Central memory CD8-positive, alpha-beta T cell (primary cell): ENCODE measurements at regions not wholly inside any gene's neighbourhood (a gene's known extent, or its start where the extent isn't known, plus 50 kb on each side); places are given as distances from the start of the nearest gene placed in this dataset.
"Not testable (repeated sequence)": the region's sequence is repeated elsewhere in the genome, so short reads cannot be mapped to it uniquely, and the experiment has no call there.

Experiments used
- ATAC-seq: fragments of 150-1000 bp; cut with Tn5 transposase; replicated peaks from 2 replicates; pipeline ENCODE4 v1.10.0; 2022; ENCODE audit warnings: mild to moderate bottlenecking, moderate FRiP score, moderate number of reproducible peaks; ENCODE audit not compliant: poor library complexity, severe bottlenecking; ENCODE audit errors: extremely low read depth
- DNase-seq, 2 donors: peaks; one replicate each; pipeline ENCODE4 v3.0.0; 2021; ENCODE audit warnings: low spot score in 2 of 2
- H3K27ac Mint-ChIP-seq: one replicate; pipeline ENCODE4 v1.8.0; 2022; ENCODE audit warnings: low read depth, mild to moderate bottlenecking, moderate library complexity, mixed read lengths
- H3K27me3 Mint-ChIP-seq: one replicate; pipeline ENCODE4 v1.8.0; 2022; ENCODE audit warnings: mixed read lengths
- H3K36me3 Mint-ChIP-seq: one replicate; pipeline ENCODE4 v1.8.0; 2022; ENCODE audit warnings: mild to moderate bottlenecking, moderate library complexity, mixed read lengths; ENCODE audit not compliant: insufficient read depth
- H3K4me1 Mint-ChIP-seq: one replicate; pipeline ENCODE4 v1.8.0; 2022; ENCODE audit warnings: mixed read lengths
- H3K4me3 Mint-ChIP-seq: one replicate; pipeline ENCODE4 v1.8.0; 2022; ENCODE audit warnings: mild to moderate bottlenecking, moderate library complexity, mixed read lengths
- H3K9me3 Mint-ChIP-seq: one replicate; pipeline ENCODE4 v1.8.0; 2022; ENCODE audit warnings: mixed read lengths

DNA sequence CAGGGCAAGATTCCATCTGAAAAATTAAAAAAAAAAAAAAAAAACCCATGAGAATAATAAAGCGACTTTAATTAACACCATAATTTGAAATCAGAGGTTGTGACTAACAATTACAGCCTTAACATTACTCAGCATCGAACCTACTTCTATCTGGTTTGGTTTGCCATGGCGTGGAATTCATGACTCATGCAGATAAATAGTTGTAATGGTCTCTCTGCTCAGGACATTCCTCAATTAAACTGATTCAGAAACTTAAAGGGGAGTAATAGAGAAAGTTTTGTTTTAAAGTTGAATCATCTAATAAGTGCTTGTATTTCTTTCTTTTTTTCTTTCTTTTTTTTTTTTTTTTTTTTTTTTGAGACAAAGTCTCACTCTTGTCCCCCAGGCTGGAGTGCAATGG is 135.5 kb downstream of the SPATA31D1 start:
- Mint-ChIP-seq H3K4me3 (no peak overlapping the region), H3K36me3 (no peaks in the 10 kb centered on the region), H3K27ac (no peak overlapping the region), H3K27me3 (no peaks in the 10 kb centered on the region), H3K4me1 (no peaks in the 10 kb centered on the region), H3K9me3 (peaks cover 2% of the 10 kb centered on the region)
- ATAC-seq (no peak), DNase-seq (no peak)

- DNase-seq (no peak), ATAC-seq (no peak)
- Mint-ChIP-seq H3K4me3 (no peak overlapping the region), H3K9me3 (no peaks in the 10 kb centered on the region), H3K36me3 (no peaks in the 10 kb centered on the region), H3K27me3 (no peaks in the 10 kb centered on the region), H3K27ac (no peak overlapping the region), H3K4me1 (no peaks in the 10 kb centered on the region)
Observed at GRCh38 chr9:82126256-82126655, 137.7 kb downstream of the SPATA31D1 start.

DNA sequence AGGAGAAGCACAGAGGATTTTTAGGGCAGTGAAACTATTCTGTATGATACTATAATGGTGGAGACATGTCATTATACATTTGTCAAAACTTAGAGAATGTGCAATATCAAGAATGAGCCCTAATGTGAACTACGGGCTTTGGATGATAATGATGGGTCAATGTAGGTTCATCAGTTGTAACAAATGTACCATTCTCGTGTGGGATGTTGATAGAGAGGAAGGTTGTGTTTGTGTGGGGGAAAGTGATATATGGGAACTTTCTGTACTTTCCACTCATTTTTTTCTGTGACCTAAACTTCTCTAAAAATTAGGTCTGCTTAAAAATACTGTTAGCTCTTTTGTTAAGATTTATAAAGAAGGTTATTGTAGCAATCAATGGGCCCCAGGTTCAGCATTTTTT is 138.9 kb downstream of the SPATA31D1 start:
- Mint-ChIP-seq H3K4me1 (no peaks in the 10 kb centered on the region), H3K27ac (no peak overlapping the region), H3K4me3 (no peak overlapping the region), H3K36me3 (no peaks in the 10 kb centered on the region), H3K9me3 (peaks cover 4% of the 10 kb centered on the region), H3K27me3 (no peaks in the 10 kb centered on the region)
- ATAC-seq (no peak), DNase-seq (no peak)

DNA sequence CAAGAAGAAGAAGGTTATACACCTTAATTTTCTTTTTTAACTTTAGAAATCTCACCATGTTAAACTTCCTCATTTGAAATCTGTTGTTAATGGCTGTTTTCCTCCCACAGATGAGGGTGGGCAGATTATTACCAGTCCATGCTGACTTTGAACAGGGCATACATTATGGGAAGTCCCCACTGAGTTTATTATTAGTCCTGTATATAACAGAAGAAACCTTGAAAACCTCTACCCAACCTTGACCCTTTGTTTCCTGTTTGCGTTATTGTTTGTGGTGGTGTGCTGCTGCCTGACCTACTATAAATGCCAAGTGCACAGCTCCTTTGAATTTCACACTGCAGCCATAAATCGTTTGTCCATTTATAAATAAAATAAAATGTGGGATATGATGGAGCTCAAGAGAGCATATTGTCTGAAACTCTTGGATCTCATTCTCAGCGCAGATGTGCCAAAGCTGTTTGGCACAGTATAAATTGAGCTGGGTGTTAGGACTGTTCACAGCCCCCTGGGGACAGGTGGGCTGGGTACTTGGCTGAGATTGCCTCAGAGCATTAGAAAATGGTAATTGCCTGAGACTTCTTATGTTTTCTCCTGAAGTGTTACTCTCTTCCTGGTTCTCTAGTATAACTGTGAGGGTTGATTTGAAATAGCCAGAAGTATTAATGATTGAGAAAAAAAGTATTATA is 139.6 kb downstream of the SPATA31D1 start:
- H3K9me3 Mint-ChIP-seq: peaks cover 6% of the 10 kb centered on the region
- DNase-seq (no peak), ATAC-seq (no peak)
- no peaks in the 10 kb centered on the region for H3K27me3 Mint-ChIP-seq
- no peak overlapping the region for H3K27ac Mint-ChIP-seq
- no peaks in the 10 kb centered on the region for H3K4me1 Mint-ChIP-seq
- no peak overlapping the region for H3K4me3 Mint-ChIP-seq
- no peaks in the 10 kb centered on the region for H3K36me3 Mint-ChIP-seq

DNA sequence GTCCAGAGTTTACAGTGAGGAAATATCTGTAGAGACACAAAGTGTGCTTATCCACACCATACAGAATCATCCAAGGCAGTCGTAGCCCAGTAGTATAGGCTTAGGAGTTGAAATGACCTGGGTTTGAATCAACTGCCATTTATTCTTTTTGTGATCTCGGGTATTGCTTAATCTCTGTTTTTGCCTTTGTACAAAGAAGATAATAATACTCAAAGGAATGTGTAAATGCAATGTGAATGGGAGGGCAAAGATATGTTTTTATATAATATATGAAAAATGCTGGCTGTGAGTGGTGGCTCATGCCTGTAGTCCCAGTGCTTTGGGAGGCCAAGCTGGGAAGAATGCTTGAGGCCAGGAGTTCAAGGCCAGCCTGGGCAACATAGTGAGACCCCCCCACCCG is 141.1 kb downstream of the SPATA31D1 start:
- H3K9me3 Mint-ChIP-seq: peaks cover 6% of the 10 kb centered on the region
- H3K4me3 Mint-ChIP-seq: no peak overlapping the region
- no peaks in the 10 kb centered on the region for H3K36me3 Mint-ChIP-seq
- H3K27ac Mint-ChIP-seq: no peak overlapping the region
- H3K27me3 Mint-ChIP-seq: no peaks in the 10 kb centered on the region
- DNase-seq: no peak
- ATAC-seq: no peak
- no peaks in the 10 kb centered on the region for H3K4me1 Mint-ChIP-seq

DNA sequence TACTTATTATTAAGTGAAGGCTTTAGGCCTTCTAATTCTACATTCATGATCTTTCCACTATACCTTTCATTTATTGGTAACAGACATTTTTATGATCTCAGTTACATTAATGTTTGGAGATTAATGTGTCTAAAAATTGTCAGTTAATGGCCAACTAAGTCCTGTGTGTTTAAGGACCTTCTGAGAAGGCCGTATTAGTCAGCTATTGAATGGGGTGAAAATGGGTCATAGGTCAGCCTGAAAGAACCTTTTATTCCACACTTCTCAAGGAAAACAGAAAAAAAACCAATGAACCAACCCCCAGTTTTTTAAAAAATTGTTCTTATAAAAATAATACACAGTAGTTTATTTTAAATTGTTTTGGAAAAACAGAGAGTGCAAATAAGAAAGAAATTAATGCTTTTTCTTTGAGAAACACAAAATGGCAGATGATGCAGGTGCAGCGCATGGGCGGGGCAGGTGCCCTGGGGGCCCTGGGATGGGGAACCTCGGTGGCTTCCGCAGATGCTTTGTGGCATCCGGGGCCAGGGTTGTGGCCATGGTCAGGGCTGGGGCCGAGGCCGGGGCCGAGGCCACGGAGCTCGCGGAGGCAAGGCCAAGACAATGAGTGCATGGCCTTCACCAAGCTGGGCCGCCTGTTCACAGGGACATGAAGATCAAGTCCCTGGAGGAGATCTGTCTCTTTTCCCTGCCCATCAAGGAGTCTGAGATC is 141.9 kb downstream of the SPATA31D1 start:
- H3K4me1 Mint-ChIP-seq: no peaks in the 10 kb centered on the region
- H3K27ac Mint-ChIP-seq: no peak overlapping the region
- no peak overlapping the region for H3K4me3 Mint-ChIP-seq

DNA sequence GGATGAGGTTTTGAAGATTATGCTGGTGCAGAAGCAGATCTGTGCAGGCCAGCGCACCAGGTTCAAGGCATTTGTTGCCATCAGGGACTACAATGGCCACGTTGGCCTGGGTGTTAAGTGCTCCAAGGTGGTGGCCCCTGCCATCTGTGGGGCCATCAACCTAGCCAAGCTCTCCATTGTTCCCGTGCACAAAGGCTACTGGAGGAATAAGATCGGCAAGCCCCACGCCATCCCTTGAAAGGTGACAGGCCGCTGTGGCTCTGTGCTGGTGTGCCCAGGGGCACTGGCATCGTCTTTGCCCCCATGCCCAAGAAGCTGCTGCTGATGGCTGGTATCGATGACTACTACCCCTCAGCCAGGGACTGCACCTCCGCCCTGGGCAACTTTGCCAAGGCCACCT is 142.5 kb downstream of the SPATA31D1 start:
- no peaks in the 10 kb centered on the region for H3K27me3 Mint-ChIP-seq
- no peaks in the 10 kb centered on the region for H3K4me1 Mint-ChIP-seq
- H3K27ac Mint-ChIP-seq: no peak overlapping the region
- peaks cover 12% of the 10 kb centered on the region for H3K9me3 Mint-ChIP-seq
- no peak for DNase-seq
- no peak overlapping the region for H3K4me3 Mint-ChIP-seq
- H3K36me3 Mint-ChIP-seq: no peaks in the 10 kb centered on the region
- no peak for ATAC-seq

More for the DNA sequence above, 141.9 kb downstream of the SPATA31D1 start:
- Mint-ChIP-seq H3K36me3 (no peaks in the 10 kb centered on the region), H3K9me3 (peaks cover 7% of the 10 kb centered on the region), H3K27me3 (no peaks in the 10 kb centered on the region)
- ATAC-seq: no peak
- DNase-seq: no peak

- no peak overlapping the region for H3K27ac Mint-ChIP-seq
- H3K36me3 Mint-ChIP-seq: no peaks in the 10 kb centered on the region
- no peaks in the 10 kb centered on the region for H3K4me1 Mint-ChIP-seq
- no peaks in the 10 kb centered on the region for H3K27me3 Mint-ChIP-seq
- no peak overlapping the region for H3K4me3 Mint-ChIP-seq
- peaks cover 12% of the 10 kb centered on the region for H3K9me3 Mint-ChIP-seq
- ATAC-seq (no peak), DNase-seq (no peak)
Observed at GRCh38 chr9:82132024-82132423, 143.5 kb downstream of the SPATA31D1 start.

- H3K27me3 Mint-ChIP-seq: no peaks in the 10 kb centered on the region
- no peak overlapping the region for H3K27ac Mint-ChIP-seq
- H3K4me1 Mint-ChIP-seq: no peaks in the 10 kb centered on the region
- peaks cover 12% of the 10 kb centered on the region for H3K9me3 Mint-ChIP-seq
- H3K36me3 Mint-ChIP-seq: no peaks in the 10 kb centered on the region
- no peak overlapping the region for H3K4me3 Mint-ChIP-seq
- DNase-seq (no peak), ATAC-seq (no peak)
Observed at GRCh38 chr9:82134010-82134409, 145.4 kb downstream of the SPATA31D1 start.

DNA sequence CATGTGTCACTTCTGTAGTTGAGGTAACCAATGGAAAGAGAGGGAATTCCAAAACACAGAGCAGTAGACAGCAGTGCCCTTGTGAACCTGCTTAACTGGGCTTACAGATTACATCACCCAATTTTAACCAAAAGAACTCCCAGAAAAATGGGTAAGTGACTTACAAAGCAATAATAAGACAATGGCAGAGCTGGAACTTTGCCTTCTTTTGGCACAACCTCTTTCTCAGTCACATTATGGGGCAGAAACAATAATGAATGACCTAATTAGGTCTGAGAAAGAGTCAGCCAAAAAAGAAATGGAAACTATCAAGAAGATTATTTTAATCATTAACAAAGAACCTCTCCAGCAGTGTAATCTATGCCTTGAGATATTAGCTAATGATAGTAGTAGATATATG is 146.5 kb downstream of the SPATA31D1 start:
- H3K36me3 Mint-ChIP-seq: no peaks in the 10 kb centered on the region

GRCh38 chr9:82138081-82138480 is 149.5 kb downstream of the SPATA31D1 start:
- H3K27me3 Mint-ChIP-seq, ATAC-seq, DNase-seq, H3K9me3 Mint-ChIP-seq, H3K27ac Mint-ChIP-seq, H3K4me3 Mint-ChIP-seq, H3K4me1 Mint-ChIP-seq, H3K36me3 Mint-ChIP-seq: not testable (repeated sequence)

More for the DNA sequence above, 146.5 kb downstream of the SPATA31D1 start:
- Mint-ChIP-seq H3K4me3 (no peak overlapping the region), H3K27me3 (no peaks in the 10 kb centered on the region), H3K27ac (no peak overlapping the region), H3K9me3 (peaks cover 12% of the 10 kb centered on the region), H3K4me1 (no peaks in the 10 kb centered on the region)
- DNase-seq: no peak
- ATAC-seq: no peak

- H3K4me3 Mint-ChIP-seq: no peak overlapping the region
- no peak overlapping the region for H3K27ac Mint-ChIP-seq
- H3K27me3 Mint-ChIP-seq: no peaks in the 10 kb centered on the region
- peaks cover 5% of the 10 kb centered on the region for H3K9me3 Mint-ChIP-seq
- DNase-seq (no peak), ATAC-seq (no peak)
- H3K36me3 Mint-ChIP-seq: no peaks in the 10 kb centered on the region
- no peaks in the 10 kb centered on the region for H3K4me1 Mint-ChIP-seq
Observed at GRCh38 chr9:82140471-82140870, 151.9 kb downstream of the SPATA31D1 start.

- H3K27me3 Mint-ChIP-seq: no peaks in the 10 kb centered on the region
- ATAC-seq (no peak), DNase-seq (no peak)
- peaks cover 1% of the 10 kb centered on the region for H3K36me3 Mint-ChIP-seq
- no peaks in the 10 kb centered on the region for H3K4me1 Mint-ChIP-seq
- H3K9me3 Mint-ChIP-seq: no peaks in the 10 kb centered on the region
- no peak overlapping the region for H3K27ac Mint-ChIP-seq
- H3K4me3 Mint-ChIP-seq: no peak overlapping the region
Observed at GRCh38 chr9:82144803-82145202, 156.2 kb downstream of the SPATA31D1 start.
